CD4-positive, alpha-beta T cell treated with Interleukin-15 for 1 hour (primary cell): ENCODE measurements at regions not wholly inside any gene's neighbourhood (a gene's known extent, or its start where the extent isn't known, plus 50 kb on each side); places are given as distances from the start of the nearest gene placed in this dataset.
"Not testable (repeated sequence)": the region's sequence is repeated elsewhere in the genome, so short reads cannot be mapped to it uniquely, and the experiment has no call there.

Experiments used
- DNase-seq: peaks from one replicate; pipeline ENCODE4 v3.0.0-alpha.2; 2020

- peak; percentile 13 for DNase-seq
Measured at GRCh38 chr15:25250011-25250596, 188.7 kb downstream of the UBE3A start.

GRCh38 chr15:25250906-25251622, 187.8 kb downstream of the UBE3A start:
- peak; percentile 13 for DNase-seq

- DNase-seq = no peak
Measured at GRCh38 chr15:25251700-25252390, 187.0 kb downstream of the UBE3A start.

GRCh38 chr15:25253048-25253973, 185.5 kb downstream of the UBE3A start:
- not testable (repeated sequence) for DNase-seq

- DNase-seq = no peak
Measured at GRCh38 chr15:25268166-25268565, 170.7 kb downstream of the UBE3A start.
